Trophoblast cell (in vitro differentiated cells and primary cell): ENCODE measurements at regions not wholly inside any gene's neighbourhood (a gene's known extent, or its start where the extent isn't known, plus 50 kb on each side); places are given as distances from the start of the nearest gene placed in this dataset.
"Not testable (repeated sequence)": the region's sequence is repeated elsewhere in the genome, so short reads cannot be mapped to it uniquely, and the experiment has no call there.

ENCODE experiments used
- DNase-seq, 2 donors: peaks; one replicate each; pipeline ENCODE4 v3.0.0-alpha.2; 2016
- H2AFZ ChIP-seq: 2 replicates; pipeline ENCODE4 v1.6.1; 2013; ENCODE audit warnings: low read length, moderate library complexity, mild to moderate bottlenecking; ENCODE audit not compliant: insufficient read depth, poor library complexity
- H2AK5ac ChIP-seq: 2 replicates; pipeline ENCODE4 v1.6.1; 2013; ENCODE audit warnings: mild to moderate bottlenecking, low read length
- H2BK120ac ChIP-seq: 2 replicates; pipeline ENCODE4 v1.6.1; 2013; ENCODE audit warnings: low read length, mild to moderate bottlenecking, moderate library complexity; ENCODE audit not compliant: insufficient read depth, poor library complexity
- H2BK12ac ChIP-seq: 2 replicates; pipeline ENCODE4 v1.6.1; 2013; ENCODE audit warnings: mild to moderate bottlenecking, low read length, moderate library complexity
- H2BK5ac ChIP-seq: 2 replicates; pipeline ENCODE4 v1.6.1; 2013; ENCODE audit warnings: low read length, low read depth, moderate library complexity, mild to moderate bottlenecking; ENCODE audit not compliant: poor library complexity
- H3K14ac ChIP-seq: 2 replicates; pipeline ENCODE4 v1.6.1; 2013; ENCODE audit warnings: mild to moderate bottlenecking, low read length
- H3K18ac ChIP-seq: 2 replicates; pipeline ENCODE4 v1.6.1; 2013; ENCODE audit warnings: mild to moderate bottlenecking, low read length
- H3K23ac ChIP-seq: 2 replicates; pipeline ENCODE4 v1.6.1; 2013; ENCODE audit warnings: low read length
- H3K27ac ChIP-seq: 2 replicates; pipeline ENCODE4 v1.5.1; 2013; ENCODE audit warnings: low read depth, mild to moderate bottlenecking, inconsistent platforms, low read length, moderate library complexity
- H3K27me3 ChIP-seq: 2 replicates; pipeline ENCODE4 v1.6.1; 2013; ENCODE audit warnings: inconsistent platforms, mild to moderate bottlenecking, low read length, moderate library complexity; ENCODE audit not compliant: insufficient read depth
- H3K36me3 ChIP-seq, 2 experiments: 1 replicate in 1 of 2; 2 replicates in 1 of 2; pipeline ENCODE4 v1.6.1; 2013; ENCODE audit warnings: low read length in 2 of 2, mild to moderate bottlenecking in 2 of 2, moderate library complexity in 1 of 2; ENCODE audit not compliant: insufficient read depth in 2 of 2, control insufficient read depth in 1 of 2
- H3K4ac ChIP-seq: 2 replicates; pipeline ENCODE4 v1.6.1; 2013; ENCODE audit warnings: low read depth, mild to moderate bottlenecking, low read length, moderate library complexity
- H3K4me1 ChIP-seq, 2 experiments: 1 replicate in 1 of 2; 2 replicates in 1 of 2; pipeline ENCODE4 v1.6.1; 2013; ENCODE audit warnings: low read length in 2 of 2, mild to moderate bottlenecking in 2 of 2, moderate library complexity in 1 of 2; ENCODE audit not compliant: insufficient read depth in 2 of 2, control insufficient read depth in 1 of 2
- H3K4me2 ChIP-seq: 2 replicates; pipeline ENCODE4 v1.6.1; 2013; ENCODE audit warnings: inconsistent platforms, mild to moderate bottlenecking, low read length, moderate library complexity
- H3K4me3 ChIP-seq: 2 replicates; pipeline ENCODE4 v1.5.1; 2013; ENCODE audit warnings: mild to moderate bottlenecking, low read depth, low read length, inconsistent platforms
- H3K79me1 ChIP-seq: one replicate; pipeline ENCODE4 v1.6.1; 2013; ENCODE audit warnings: low read length
- H3K79me2 ChIP-seq: 2 replicates; pipeline ENCODE4 v1.6.1; 2013; ENCODE audit warnings: low read length, mild to moderate bottlenecking; ENCODE audit not compliant: control insufficient read depth, insufficient read depth, poor library complexity
- H3K9ac ChIP-seq: 2 replicates; pipeline ENCODE4 v1.6.1; 2013; ENCODE audit warnings: mild to moderate bottlenecking, low read length
- H3K9me3 ChIP-seq: 2 replicates; pipeline ENCODE4 v1.6.1; 2013; ENCODE audit warnings: low read depth, mild to moderate bottlenecking, control low read depth, inconsistent platforms, low read length; ENCODE audit not compliant: insufficient read depth
- H4K12ac ChIP-seq: 2 replicates; pipeline ENCODE4 v1.6.1; 2013; ENCODE audit warnings: low read depth, mild to moderate bottlenecking, low read length, moderate library complexity
- H4K8ac ChIP-seq: 2 replicates; pipeline ENCODE4 v1.6.1; 2013; ENCODE audit warnings: low read depth, mild to moderate bottlenecking, low read length, moderate library complexity
- H4K91ac ChIP-seq: one replicate; pipeline ENCODE4 v1.6.1; 2013; ENCODE audit warnings: low read depth, mild to moderate bottlenecking, low read length, moderate library complexity
- WGBS: extraction: QIAGEN DNeasy Blood & Tissue Kit; methylation state at CpG from one replicate; pipeline ENCODE4 v1.1.7; 2013; ENCODE audit warnings: missing lambda C conversion rate; ENCODE audit not compliant: insufficient read length, insufficient coverage; ENCODE audit errors: extremely low coverage; 5-methylcytosine and 5-hydroxymethylcytosine counted together

GRCh38 chr2:16971722-16972234 lies 306.1 kb upstream of the CYRIA start:
- Histone ChIP-seq H3K4me2 (no peak overlapping the region), H3K79me2 (no peaks in the 10 kb centered on the region)
- no CpG with 5 or more reads among the region's 4 CpGs for WGBS

GRCh38 chr2:16970948-16971347 lies 305.3 kb upstream of the CYRIA start:
- H3K18ac ChIP-seq, H2BK120ac ChIP-seq, H2BK5ac ChIP-seq, H3K79me2 ChIP-seq, H3K23ac ChIP-seq, H2AK5ac ChIP-seq, H3K36me3 ChIP-seq, H4K12ac ChIP-seq, H2BK12ac ChIP-seq, DNase-seq, H3K27ac ChIP-seq, H2AFZ ChIP-seq, H3K4ac ChIP-seq, H3K4me1 ChIP-seq, H3K4me3 ChIP-seq, H4K91ac ChIP-seq, H3K27me3 ChIP-seq, H3K4me2 ChIP-seq, H3K9me3 ChIP-seq, H3K79me1 ChIP-seq, H3K14ac ChIP-seq, H4K8ac ChIP-seq, H3K9ac ChIP-seq: not testable (repeated sequence)
- WGBS: no CpG with 5 or more reads among the region's 3 CpGs

More at GRCh38 chr2:16971722-16972234, 306.1 kb upstream of the CYRIA start:
- Histone ChIP-seq H3K23ac (no peak overlapping the region), H3K18ac (no peak overlapping the region), H3K27me3 (no peaks in the 10 kb centered on the region), H4K8ac (no peak overlapping the region), H3K9me3 (no peaks in the 10 kb centered on the region), H3K36me3 (no peaks in the 10 kb centered on the region), H2BK120ac (no peak overlapping the region), H2AK5ac (no peak overlapping the region), H2AFZ (no peak overlapping the region), H3K14ac (no peak overlapping the region), H4K91ac (no peak overlapping the region), H3K4ac (no peak overlapping the region), H3K4me1 (no peaks in the 10 kb centered on the region), H2BK12ac (no peak overlapping the region), H2BK5ac (no peak overlapping the region), H3K79me1 (no peaks in the 10 kb centered on the region), H4K12ac (no peak overlapping the region), H3K9ac (no peak overlapping the region), H3K27ac (no peak overlapping the region), H3K4me3 (no peak overlapping the region)
- no peak for DNase-seq

GRCh38 chr2:16962505-16962904 lies 296.9 kb upstream of the CYRIA start:
- H4K12ac ChIP-seq: no peak overlapping the region
- H3K27ac ChIP-seq: no peak overlapping the region
- H3K18ac ChIP-seq: no peak overlapping the region
- no peak overlapping the region for H4K8ac ChIP-seq
- H2BK120ac ChIP-seq: no peak overlapping the region
- H2BK12ac ChIP-seq: no peak overlapping the region
- no peak overlapping the region for H3K4me2 ChIP-seq
- DNase-seq: no peak
- no peak overlapping the region for H3K4ac ChIP-seq
- H4K91ac ChIP-seq: no peak overlapping the region
- H3K4me3 ChIP-seq: no peak overlapping the region
- H3K9ac ChIP-seq: no peak overlapping the region
- H2AFZ ChIP-seq: no peak overlapping the region
- H3K23ac ChIP-seq: no peak overlapping the region
- H2AK5ac ChIP-seq: no peak overlapping the region
- no peaks in the 10 kb centered on the region for H3K36me3 ChIP-seq
- WGBS: no CpG with 5 or more reads among the region's 1 CpG
- no peak overlapping the region for H3K14ac ChIP-seq
- H3K79me1 ChIP-seq: no peaks in the 10 kb centered on the region
- H3K27me3 ChIP-seq: no peaks in the 10 kb centered on the region
- H3K4me1 ChIP-seq: no peaks in the 10 kb centered on the region
- no peaks in the 10 kb centered on the region for H3K79me2 ChIP-seq
- H3K9me3 ChIP-seq: no peaks in the 10 kb centered on the region
- no peak overlapping the region for H2BK5ac ChIP-seq

GRCh38 chr2:16960579-16960978 lies 294.9 kb upstream of the CYRIA start:
- Histone ChIP-seq H3K9ac (no peak overlapping the region), H4K91ac (no peak overlapping the region), H3K36me3 (no peaks in the 10 kb centered on the region), H2BK12ac (no peak overlapping the region), H3K18ac (no peak overlapping the region), H3K79me2 (no peaks in the 10 kb centered on the region), H3K4ac (no peak overlapping the region), H2BK5ac (no peak overlapping the region), H3K4me1 (no peaks in the 10 kb centered on the region), H3K4me3 (no peak overlapping the region), H3K4me2 (no peak overlapping the region), H4K12ac (no peak overlapping the region), H3K27ac (no peak overlapping the region), H3K9me3 (no peaks in the 10 kb centered on the region), H3K14ac (no peak overlapping the region), H2AK5ac (no peak overlapping the region), H2BK120ac (no peak overlapping the region), H2AFZ (no peak overlapping the region), H4K8ac (no peak overlapping the region), H3K27me3 (no peaks in the 10 kb centered on the region), H3K23ac (no peak overlapping the region), H3K79me1 (no peaks in the 10 kb centered on the region)
- WGBS: no CpG with 5 or more reads among the region's 3 CpGs
- no peak for DNase-seq
